NCI-H2196 treated with DMSO at 0.1 percent for 48 hours (cell line): ENCODE measurements at regions not wholly inside any gene's neighbourhood (a gene's known extent, or its start where the extent isn't known, plus 50 kb on each side); places are given as distances from the start of the nearest gene placed in this dataset.
"Not testable (repeated sequence)": the region's sequence is repeated elsewhere in the genome, so short reads cannot be mapped to it uniquely, and the experiment has no call there.

Experiments used
- DNase-seq: peaks from one replicate; lab custom pipeline; 2025; ENCODE audit not compliant: unreplicated experiment; lab: John Stamatoyannopoulos, UW

- no peak for DNase-seq
Measured at GRCh38 chr13:67977066-67977465, 746.9 kb upstream of the PCDH9 start.

- no peak for DNase-seq
Measured at GRCh38 chr13:67971291-67971690, 741.2 kb upstream of the PCDH9 start.

GRCh38 chr13:67967031-67967430 lies 736.9 kb upstream of the PCDH9 start:
- DNase-seq, result no peak

- no peak for DNase-seq
Measured at GRCh38 chr13:67966065-67966464, 735.9 kb upstream of the PCDH9 start.

GRCh38 chr13:67964986-67965385 lies 734.9 kb upstream of the PCDH9 start:
- no peak for DNase-seq

GRCh38 chr13:67964091-67964490 lies 734.0 kb upstream of the PCDH9 start:
- no peak for DNase-seq

- no peak for DNase-seq
Measured at GRCh38 chr13:67961331-67961730, 731.2 kb upstream of the PCDH9 start.

GRCh38 chr13:67951431-67951830 lies 721.3 kb upstream of the PCDH9 start:
- no peak for DNase-seq

GRCh38 chr13:67950603-67951002 lies 720.5 kb upstream of the PCDH9 start:
- no peak for DNase-seq

GRCh38 chr13:67946131-67946530 lies 716.0 kb upstream of the PCDH9 start:
- DNase-seq, result no peak

- no peak for DNase-seq
Measured at GRCh38 chr13:67943116-67943515, 713.0 kb upstream of the PCDH9 start.

GRCh38 chr13:67935626-67936025 lies 705.5 kb upstream of the PCDH9 start:
- no peak for DNase-seq

- no peak for DNase-seq
Measured at GRCh38 chr13:67934617-67935330, 704.6 kb upstream of the PCDH9 start.

GRCh38 chr13:67932991-67933390 lies 702.9 kb upstream of the PCDH9 start:
- no peak for DNase-seq

- no peak for DNase-seq
Measured at GRCh38 chr13:67917291-67917987, 687.3 kb upstream of the PCDH9 start.

GRCh38 chr13:67916650-67917049 lies 686.5 kb upstream of the PCDH9 start:
- DNase-seq, result no peak

- no peak for DNase-seq
Measured at GRCh38 chr13:67914535-67914934, 684.4 kb upstream of the PCDH9 start.

GRCh38 chr13:67902960-67903359 lies 672.8 kb upstream of the PCDH9 start:
- DNase-seq, result not testable (repeated sequence)

- DNase-seq, result no peak
Measured at GRCh38 chr13:67880916-67881315, 650.8 kb upstream of the PCDH9 start.

- DNase-seq, result no peak
Measured at GRCh38 chr13:67878376-67878775, 648.2 kb upstream of the PCDH9 start.

GRCh38 chr13:67877031-67877430 lies 646.9 kb upstream of the PCDH9 start:
- no peak for DNase-seq

- no peak for DNase-seq
Measured at GRCh38 chr13:67867206-67867605, 637.1 kb upstream of the PCDH9 start.

- no peak for DNase-seq
Measured at GRCh38 chr13:67860315-67860714, 630.2 kb upstream of the PCDH9 start.
